Nephron progenitor cell (in vitro differentiated cells): ENCODE measurements at regions not wholly inside any gene's neighbourhood (a gene's known extent, or its start where the extent isn't known, plus 50 kb on each side); places are given as distances from the start of the nearest gene placed in this dataset.

Source experiments
- DNase-seq: peaks from one replicate; pipeline ENCODE4 v3.0.0; 2021
- H3K27ac Mint-ChIP-seq: 2 replicates; pipeline ENCODE4 v1.8.0; 2021; ENCODE audit warnings: mild to moderate bottlenecking, moderate library complexity, mixed read lengths
- H3K27me3 Mint-ChIP-seq: 2 replicates; pipeline ENCODE4 v1.8.0; 2021; ENCODE audit warnings: mild to moderate bottlenecking, low read depth, mixed read lengths; ENCODE audit not compliant: poor library complexity
- H3K36me3 Mint-ChIP-seq: 2 replicates; pipeline ENCODE4 v1.8.0; 2021; ENCODE audit warnings: low read depth, mixed read lengths
- H3K4me1 Mint-ChIP-seq: 2 replicates; pipeline ENCODE4 v1.8.0; 2021; ENCODE audit warnings: mixed read lengths
- H3K4me3 Mint-ChIP-seq: 2 replicates; pipeline ENCODE4 v1.8.0; 2021; ENCODE audit warnings: mild to moderate bottlenecking, moderate library complexity, mixed read lengths
- H3K9me3 Mint-ChIP-seq: 2 replicates; pipeline ENCODE4 v1.8.0; 2021; ENCODE audit warnings: mild to moderate bottlenecking, moderate library complexity, mixed read lengths
- CTCF ChIP-seq: fragments of 200-600 bp; sonication (generic); IDR thresholded peaks from 2 replicates; pipeline ENCODE4 v1.5.0; 2021; ENCODE audit warnings: antibody characterized with exemption

DNA sequence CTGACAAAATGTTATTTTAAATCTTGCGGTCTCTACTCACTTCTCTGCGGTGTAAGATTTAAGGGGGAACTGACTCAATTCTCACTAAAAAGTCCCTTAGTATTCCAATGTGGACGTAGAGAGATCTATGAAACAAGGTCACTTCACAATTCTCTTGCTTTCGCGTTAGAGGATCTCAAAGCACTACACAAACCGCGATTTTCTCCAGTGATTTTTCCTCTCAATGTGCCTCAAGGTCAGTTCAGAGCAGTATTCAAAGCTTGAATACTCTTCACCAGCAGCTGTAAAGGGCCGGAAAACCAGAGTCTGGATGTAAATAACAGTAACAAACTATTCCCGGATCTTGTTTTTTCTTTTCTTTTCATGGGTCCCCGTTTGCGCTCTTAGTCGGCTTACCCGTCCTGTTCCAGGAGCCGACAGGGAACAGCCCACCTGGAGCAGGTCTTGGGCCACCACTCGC, 128.2 kb downstream of the TMEM161B start:
- no peaks in the 10 kb centered on the region for H3K36me3 Mint-ChIP-seq
- no peak overlapping the region for H3K4me3 Mint-ChIP-seq
- DNase-seq, result no peak
- H3K4me1 Mint-ChIP-seq, result peaks cover 9% of the 10 kb centered on the region
- no peak for TF ChIP-seq CTCF
- H3K9me3 Mint-ChIP-seq, result no peaks in the 10 kb centered on the region
- peaks cover 3% of the 10 kb centered on the region for H3K27me3 Mint-ChIP-seq
- H3K27ac Mint-ChIP-seq, result no peak overlapping the region

- Mint-ChIP-seq H3K9me3 (peaks cover 10% of the 10 kb centered on the region), H3K27me3 (no peaks in the 10 kb centered on the region), H3K4me1 (no peaks in the 10 kb centered on the region), H3K27ac (no peak overlapping the region), H3K4me3 (no peak overlapping the region), H3K36me3 (no peaks in the 10 kb centered on the region)
- TF ChIP-seq CTCF, result no peak
- DNase-seq, result no peak
These were observed 138.3 kb downstream of the TMEM161B start for GRCh38 chr5:88130211-88130815.

DNA sequence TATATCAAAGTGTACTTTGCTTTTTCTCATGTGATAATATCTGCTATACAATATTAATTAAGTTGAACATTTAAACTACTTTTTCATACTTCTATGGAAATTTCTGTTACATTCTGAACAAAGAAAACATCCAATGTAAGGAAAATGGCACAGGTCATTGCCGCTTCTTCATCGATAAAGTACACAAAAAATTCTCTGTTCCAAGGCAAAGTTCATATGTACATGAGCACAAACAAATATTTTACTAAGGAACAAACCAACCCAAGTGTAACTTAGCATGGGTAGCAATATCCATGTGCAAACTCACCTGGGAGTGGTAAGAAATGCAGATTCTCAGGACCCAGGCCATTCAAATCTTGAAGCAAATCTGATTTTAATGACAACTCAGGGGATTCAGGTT, 139.8 kb downstream of the TMEM161B start:
- Mint-ChIP-seq H3K27ac (no peak overlapping the region), H3K27me3 (no peaks in the 10 kb centered on the region), H3K36me3 (peaks cover 4% of the 10 kb centered on the region), H3K4me3 (no peak overlapping the region), H3K9me3 (peaks cover 25% of the 10 kb centered on the region), H3K4me1 (no peaks in the 10 kb centered on the region)
- DNase-seq, result no peak
- no peak for TF ChIP-seq CTCF

DNA sequence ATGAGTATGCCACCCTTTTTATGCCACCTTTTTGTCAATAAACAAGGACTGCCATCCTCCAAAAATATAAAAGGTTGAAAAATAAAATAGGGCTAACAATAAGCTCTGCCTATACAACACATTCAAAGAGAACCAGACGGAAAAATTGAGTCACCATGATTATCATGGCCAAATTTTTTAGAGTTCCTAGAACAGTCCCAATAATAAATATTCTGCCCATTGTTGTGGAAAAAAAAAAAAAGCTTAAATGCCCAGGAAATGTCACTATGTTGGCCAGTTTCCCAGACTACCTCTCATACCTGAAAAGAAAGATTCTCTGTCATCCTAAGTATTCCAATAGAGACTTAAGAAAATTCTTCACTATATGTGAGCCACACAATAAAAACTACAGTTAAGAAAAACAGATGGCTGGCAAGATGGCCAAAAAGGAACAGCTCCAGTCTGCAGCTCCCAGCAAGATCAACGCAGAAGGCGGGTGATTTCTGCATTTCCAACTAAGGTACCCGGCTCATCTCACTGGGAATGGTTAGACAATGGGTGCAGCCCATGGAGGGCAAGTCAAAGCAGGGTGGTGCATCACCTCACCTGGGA, 149.0 kb downstream of the TMEM161B start:
- H3K9me3 Mint-ChIP-seq, result peaks cover 38% of the 10 kb centered on the region
- H3K4me3 Mint-ChIP-seq, result no peak overlapping the region
- no peak overlapping the region for H3K27ac Mint-ChIP-seq
- peaks cover 4% of the 10 kb centered on the region for H3K36me3 Mint-ChIP-seq
- DNase-seq, result no peak
- no peaks in the 10 kb centered on the region for H3K4me1 Mint-ChIP-seq
- H3K27me3 Mint-ChIP-seq, result no peaks in the 10 kb centered on the region
- TF ChIP-seq CTCF, result no peak

DNA sequence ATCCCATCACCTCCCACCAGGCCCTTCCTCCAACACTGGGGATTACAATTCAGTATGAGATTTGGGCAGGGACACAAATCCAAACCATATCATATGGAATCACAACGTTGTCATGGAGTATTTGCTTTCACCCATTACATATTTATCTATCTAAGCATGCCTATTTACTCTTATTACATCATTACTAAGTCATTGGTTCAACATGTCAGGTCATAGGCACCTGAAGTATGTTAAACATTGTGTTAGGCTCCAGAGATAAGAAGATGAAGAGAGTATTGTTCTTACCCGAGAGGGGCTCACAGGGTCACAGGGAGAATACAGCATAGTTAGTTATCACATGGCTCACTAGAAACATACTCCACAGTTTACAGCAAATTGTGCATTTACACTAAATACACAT, 150.5 kb downstream of the TMEM161B start:
- no peak overlapping the region for H3K27ac Mint-ChIP-seq
- H3K4me3 Mint-ChIP-seq, result no peak overlapping the region
- no peak for DNase-seq
- TF ChIP-seq CTCF, result no peak
- no peaks in the 10 kb centered on the region for H3K4me1 Mint-ChIP-seq
- H3K9me3 Mint-ChIP-seq, result peaks cover 23% of the 10 kb centered on the region
- no peaks in the 10 kb centered on the region for H3K27me3 Mint-ChIP-seq
- H3K36me3 Mint-ChIP-seq, result no peaks in the 10 kb centered on the region

GRCh38 chr5:88117546-88117945, 151.1 kb downstream of the TMEM161B start:
- Mint-ChIP-seq H3K9me3 (peaks cover 23% of the 10 kb centered on the region), H3K36me3 (no peaks in the 10 kb centered on the region), H3K4me1 (no peaks in the 10 kb centered on the region), H3K27me3 (no peaks in the 10 kb centered on the region), H3K27ac (no peak overlapping the region), H3K4me3 (no peak overlapping the region)
- no peak for DNase-seq
- no peak for TF ChIP-seq CTCF
